Renal pelvis (tissue), 1 donor: ENCODE measurements at regions not wholly inside any gene's neighbourhood (a gene's known extent, or its start where the extent isn't known, plus 50 kb on each side); places are given as distances from the start of the nearest gene placed in this dataset.

Experiments used
- DNase-seq: peaks from one replicate; pipeline ENCODE4 v3.0.0-alpha.2; 2013

DNA sequence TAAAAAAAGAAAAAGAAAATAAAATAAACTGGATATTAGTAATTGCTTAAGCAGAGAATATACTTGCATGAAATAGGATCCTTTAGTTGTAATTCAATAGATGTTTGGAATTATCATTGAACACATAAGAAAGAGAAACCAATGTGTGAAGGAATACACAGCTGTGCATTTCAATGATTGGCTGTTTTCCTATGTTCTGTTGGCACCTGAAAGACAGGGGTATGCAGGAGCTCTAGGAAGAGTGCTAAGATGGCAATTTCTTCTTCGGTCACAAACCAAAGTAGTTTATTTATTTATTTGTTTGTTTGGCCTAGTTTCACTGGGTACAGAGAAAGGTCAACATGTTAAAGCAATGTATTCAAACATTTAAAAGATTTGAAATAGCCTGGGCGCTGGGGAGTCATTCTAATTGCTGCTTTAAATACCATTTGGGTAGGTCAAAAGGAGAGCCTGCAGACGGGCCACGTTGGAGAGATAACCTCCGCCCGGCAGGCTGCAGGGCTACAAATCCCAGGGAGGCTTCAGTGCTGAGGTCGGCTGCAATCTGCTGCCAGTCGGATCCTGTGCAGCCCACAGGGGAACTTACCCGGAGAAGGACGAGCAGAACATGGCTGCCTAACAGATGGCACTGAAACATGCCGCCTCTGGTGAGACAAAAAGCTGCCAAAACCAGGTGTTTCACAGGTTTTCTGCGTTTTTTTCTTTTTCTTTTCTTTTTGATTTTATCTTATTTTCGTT lies 154.2 kb upstream of the TYRP1 start:
- no peak for DNase-seq

DNA sequence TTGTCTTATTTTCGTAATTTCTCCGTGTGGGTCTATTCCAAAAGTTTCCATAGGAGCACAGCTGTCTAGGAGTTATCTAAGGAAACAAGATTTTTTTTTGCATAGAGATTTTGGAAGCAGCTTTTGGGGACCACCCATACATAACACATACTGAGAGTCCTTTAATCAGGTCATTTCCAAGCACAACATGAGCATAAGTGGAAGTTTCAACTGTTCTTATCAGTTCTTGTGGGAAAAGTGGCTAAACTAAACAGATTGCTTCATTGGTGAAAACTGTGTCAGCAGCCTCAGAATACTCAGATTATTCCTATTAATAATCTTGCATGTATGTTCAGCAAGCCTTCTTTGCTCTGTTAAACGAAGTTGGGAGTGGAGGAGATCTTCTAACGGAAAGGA lies 153.6 kb upstream of the TYRP1 start:
- DNase-seq: no peak

DNA sequence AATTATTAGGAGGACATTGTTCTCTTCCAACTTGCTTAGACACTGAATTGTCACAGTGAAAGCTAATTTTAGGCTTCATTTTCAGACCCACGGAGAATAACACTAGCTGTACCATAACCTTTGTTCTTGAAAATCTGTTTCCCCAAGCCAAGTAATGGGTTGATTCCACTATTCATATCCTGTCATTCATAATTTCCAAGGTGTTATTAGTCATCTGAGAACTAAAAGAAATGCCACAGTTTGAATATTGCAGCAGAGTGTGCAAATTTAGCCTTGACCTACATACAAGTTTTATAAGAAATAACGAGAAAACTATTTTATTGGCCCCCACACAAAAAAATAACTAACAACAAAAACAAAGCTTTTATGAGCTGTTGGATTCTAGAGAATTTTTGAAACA lies 148.5 kb upstream of the TYRP1 start:
- DNase-seq: no peak

DNA sequence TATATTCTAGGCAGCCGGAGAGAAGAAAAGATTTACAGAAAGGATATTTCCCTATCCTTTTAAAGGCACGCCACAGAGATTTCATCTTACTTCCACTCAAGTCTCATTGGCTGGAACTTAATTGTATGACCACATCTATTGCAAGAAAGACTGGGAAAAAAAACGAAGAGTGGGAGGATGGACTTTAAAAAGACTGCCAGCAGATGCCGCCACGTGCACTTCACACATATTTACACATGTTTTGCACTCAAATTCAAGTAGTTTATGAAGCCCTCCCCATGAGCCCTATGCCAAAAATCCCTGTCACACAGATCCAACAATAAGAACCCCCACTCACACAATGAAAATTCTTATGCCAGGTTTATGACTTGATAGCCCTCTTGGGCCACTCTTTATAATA lies 138.5 kb upstream of the TYRP1 start:
- peak; percentile 2 for DNase-seq

DNA sequence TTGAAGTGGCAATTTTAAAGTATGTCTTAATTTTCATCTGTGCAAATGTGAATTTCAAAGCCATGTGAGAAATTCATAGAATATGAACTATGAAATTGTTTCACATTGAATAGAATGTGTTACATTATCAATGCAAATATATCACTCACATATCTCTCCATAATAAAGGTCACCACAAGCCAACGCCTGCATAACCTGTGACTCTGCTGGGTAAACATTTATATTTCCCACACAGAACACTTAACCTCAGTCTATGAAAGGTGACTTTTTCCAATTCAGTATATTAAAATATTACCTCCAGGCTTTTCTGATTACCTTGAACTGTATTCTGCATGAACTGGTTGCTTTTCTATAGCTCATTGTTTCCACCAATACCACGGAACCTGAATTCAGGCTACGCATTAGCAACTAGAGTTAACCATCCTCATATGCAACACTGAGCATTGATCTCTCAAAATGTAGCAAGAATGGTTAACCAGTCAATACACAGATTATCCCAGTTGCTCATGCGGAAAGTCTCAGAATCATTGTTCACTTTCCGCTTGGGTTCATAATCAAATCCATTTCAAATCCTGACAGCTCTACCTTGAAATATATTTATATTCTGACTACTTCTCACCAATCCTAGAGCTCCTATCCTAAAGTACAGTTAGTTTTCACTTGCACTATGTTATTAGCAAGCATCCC lies 126.6 kb upstream of the TYRP1 start:
- no peak for DNase-seq

DNA sequence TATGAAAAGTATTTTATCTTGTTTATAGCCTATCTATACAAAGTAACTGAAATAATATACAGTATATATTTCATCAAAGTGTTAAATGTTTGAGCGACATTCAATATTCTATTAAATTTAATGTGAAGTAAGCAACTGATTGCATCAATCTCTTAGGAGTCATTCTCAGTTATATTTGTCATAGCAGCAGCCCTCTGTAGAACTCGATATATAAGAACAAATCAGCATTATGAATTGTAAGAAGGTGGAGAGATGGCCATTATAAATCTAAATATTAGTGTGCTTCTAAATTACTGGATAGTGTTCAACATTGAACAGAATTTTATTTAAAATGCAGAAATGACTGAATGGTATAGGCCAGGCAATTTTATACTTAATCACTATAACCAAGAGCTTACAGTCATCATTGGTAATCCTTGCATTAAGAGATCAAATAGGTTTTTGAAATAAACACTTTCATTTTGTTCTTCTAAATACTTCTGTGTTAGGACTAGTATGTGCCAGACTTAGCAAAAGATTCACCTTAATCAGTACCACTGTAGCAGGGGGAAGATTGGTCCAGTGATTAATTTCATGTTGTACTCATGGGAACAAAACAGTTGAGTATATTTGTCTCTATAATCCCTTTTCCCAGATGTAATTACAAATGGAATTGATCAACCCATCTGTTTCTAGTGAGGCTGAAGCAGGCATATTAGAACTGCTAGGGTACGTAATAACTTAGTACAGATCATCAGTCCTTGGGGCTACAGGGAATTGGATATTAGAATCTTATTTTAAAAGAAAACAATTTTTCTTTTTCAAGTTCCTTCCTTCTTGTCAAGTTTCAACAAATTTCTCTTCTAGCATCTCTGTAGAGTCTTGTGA lies 108.3 kb upstream of the TYRP1 start:
- no peak for DNase-seq

DNA sequence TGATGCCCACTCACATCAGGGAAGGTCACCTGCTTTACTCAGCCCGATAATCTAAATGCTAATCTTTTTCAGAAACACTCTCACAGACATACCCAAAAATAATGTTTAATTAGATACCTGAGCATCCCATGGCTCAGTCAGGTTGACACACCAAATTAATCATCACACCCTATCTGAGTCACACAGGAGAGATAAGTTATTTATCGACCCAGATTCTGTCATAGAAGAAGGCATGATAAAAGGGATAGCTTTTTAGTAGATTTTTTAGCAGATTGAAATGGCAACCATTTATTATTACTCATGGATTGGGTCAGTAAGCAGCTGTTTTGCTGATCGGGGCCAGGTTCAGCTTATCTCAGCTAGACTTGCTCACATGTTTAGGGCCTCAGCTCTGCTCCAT lies 97.8 kb upstream of the TYRP1 start:
- no peak for DNase-seq

DNA sequence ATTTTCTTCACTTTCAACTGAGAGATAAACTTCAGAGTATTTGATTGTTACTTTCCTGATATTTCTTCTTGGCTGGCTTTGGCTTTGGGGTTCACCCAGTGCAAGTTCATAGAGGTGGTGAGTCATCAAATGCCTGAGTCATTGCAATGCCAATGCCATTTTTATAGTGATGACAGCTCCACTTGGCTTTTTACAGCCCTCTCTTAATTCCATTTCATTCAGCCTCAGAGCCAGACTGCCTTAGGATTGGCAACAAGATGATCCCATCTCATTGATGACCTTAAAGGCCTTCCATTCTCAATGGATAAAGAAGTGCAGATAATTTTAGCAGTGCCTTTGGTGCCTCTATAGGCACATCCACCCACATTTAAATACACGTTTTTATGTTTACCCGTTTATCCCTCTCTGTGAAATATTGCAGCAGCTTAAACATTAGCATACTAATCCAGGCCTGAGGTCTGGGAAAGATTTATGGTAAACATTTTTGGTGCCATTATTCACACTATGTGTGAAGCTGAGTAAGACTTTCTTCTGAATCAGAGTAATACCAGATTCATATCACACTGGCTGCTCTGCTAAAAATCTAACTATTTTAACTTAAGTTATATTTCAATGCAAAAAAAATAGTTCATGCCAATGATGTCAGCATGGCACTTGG lies 88.9 kb upstream of the TYRP1 start:
- no peak for DNase-seq

DNA sequence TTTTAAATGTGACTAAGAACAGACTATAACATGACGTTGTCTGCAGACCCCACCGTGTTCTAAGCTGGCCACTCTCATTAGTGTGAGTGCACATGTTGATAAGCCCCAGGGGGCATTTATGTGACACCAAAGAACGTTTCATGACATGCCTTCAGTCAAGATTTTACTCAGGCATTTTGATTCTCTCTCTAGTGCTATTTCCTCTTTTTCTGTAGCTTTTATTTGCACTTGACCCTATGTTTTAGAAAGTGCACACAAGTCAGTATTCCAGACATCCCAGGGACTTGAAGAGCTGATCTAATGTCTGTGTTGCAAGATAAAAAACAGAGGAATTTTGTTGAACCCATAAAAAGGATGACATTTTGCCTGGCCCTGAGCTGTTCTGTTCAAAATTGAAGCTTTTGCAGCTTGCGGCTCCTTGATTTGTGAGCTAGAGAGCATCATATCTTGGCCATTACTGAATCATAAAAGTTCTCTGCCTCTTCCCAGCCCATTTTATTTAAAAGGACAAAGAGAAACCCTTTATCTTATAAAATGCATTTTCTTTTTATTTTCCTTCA lies 80.9 kb upstream of the TYRP1 start:
- no peak for DNase-seq

DNA sequence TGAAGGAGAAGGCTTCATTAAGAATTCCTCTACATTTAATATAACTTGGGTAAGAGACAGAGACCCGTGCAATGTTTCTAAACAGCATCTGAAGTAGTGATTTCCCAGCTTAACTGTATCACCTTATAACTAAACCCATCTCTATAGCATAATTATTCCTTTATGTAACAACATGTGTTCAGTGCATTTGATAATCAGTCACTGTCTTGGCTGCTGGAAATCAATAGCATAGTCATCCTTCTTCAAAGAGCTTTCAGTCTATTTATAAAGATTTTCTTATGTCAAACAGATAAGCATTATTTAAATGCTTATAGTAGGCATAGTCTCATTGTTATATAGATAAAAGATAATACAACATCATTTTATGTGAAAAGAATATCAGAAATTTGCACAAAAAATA lies 80.1 kb upstream of the TYRP1 start:
- no peak for DNase-seq

DNA sequence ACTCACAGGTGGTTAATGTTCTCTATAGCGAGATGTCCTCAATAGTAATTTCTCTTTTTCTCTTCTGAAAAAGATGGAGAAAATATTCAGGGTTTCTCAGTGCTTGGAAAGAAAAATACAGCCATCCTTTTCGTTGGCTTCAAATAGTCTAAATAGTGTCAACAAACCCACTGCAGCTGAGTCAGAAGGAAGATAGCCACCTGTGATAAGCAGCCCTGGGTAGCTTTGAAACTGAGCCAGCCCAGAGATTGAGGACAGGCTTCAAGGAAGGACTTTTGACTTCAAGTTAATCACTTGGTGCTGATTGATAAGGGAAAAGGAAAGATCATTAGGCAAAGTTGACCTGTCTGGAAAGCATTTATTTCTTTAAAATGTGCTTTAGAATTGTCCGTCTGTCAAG lies 78.7 kb upstream of the TYRP1 start:
- DNase-seq: no peak

DNA sequence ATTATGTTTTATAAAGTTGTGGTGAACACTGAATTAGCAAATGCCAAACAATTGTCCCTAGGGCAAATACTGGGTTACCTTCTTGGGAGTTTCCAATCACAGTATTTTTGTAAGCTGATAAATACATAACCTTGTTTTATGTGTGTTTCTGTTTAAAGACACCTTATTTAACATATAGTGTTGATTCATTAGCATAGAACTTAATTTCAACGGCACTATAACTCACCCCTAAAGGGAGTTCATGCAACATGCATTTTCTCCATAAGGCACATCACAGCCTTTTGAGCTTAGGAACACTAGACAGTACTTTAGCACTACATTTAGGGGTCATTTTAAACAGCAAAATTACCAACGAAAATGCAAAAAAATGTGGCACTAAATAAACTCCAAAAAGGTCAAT lies 74.2 kb upstream of the TYRP1 start:
- DNase-seq: no peak

DNA sequence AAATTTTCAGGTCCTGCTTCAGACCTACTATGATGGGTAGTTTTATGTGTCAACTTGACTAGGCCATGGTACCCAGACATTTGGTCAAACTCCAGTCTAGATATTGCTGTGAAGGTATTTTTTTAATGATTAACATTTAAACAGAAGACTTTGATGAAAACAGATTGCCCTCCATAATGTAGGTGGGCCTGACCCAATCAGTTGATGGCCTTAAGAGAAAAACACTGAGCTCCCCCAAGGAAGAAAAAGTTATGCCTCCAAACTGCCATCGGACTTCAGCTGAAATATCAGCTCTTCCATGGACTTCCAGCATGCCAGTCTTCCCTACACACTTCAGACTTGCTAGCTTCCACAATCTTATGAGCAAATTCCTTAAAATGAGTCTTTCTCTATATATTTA lies 67.3 kb upstream of the TYRP1 start:
- DNase-seq: no peak

DNA sequence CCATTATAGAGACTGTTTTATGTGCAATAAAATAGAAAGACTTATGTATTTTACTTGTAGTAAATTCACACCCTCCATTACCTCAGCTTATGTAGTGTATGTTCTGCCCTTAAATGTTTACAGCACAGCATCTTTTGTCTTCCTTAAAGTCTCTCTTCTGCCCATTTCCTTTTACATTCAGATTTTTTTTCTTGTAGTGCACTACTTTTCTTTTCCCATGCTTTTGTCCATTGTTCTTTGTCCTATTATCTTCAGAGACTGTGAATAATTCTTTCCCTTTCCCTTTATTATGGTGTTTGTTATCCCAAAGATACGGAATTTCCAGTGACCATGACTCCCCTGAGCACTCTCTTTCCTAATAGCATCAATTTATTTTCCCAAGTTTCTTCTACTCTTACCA lies 66.1 kb upstream of the TYRP1 start:
- DNase-seq: no peak

DNA sequence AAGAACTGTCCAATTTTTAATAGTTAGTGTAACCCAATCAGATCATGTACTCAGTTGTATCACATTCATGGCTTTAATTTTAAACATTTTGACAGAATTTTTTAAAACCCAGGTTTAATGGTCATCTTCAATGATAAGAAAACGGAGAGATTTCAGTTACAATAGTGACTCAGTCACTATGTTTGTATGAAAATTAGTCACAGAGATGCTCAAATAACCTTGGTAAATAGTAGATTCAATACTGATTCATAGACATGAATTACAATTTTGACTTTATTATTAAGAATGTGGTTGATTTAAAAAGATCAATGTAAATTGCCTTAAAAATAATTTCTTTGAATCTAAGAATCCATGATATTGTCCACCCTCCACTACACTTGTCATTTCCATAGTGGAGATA lies 64.6 kb upstream of the TYRP1 start:
- DNase-seq: no peak

DNA sequence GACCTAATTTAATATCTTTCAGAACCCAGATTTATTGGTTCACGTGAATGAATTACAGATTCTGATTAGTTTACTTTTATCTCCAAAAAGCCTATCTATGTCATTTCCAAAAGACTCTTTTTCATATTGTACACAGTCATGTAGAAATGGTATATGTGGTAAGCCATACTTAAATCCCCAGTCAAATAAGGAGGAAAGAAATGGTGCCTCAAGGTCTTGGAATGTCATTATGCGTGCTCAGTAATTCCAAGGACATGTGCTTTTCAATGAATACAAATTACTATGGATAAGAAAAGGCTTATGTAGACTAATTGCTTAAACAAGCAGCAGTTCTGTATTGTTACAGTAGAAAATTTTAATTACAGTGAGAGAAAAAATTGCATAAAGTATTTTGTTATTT lies 64.1 kb upstream of the TYRP1 start:
- DNase-seq: no peak

DNA sequence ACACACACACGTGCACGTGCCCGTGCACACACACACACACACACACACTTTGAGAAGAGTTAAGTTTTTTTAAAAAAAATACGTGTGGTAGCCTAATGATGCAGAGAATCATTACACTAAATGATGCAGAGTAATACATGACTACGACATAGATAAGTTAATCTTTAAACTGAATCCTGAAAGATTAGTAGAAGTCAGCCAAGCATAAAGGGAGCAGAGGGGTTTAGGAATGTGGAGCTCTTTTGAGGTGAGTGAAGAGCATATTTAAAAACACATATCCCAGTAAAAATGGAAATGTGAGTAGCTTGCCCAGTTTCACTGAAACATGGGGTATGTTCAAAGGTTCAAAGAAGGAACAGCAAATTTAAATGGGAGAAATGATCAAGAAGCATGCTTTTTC lies 61.3 kb upstream of the TYRP1 start:
- peak; percentile 31 for DNase-seq

DNA sequence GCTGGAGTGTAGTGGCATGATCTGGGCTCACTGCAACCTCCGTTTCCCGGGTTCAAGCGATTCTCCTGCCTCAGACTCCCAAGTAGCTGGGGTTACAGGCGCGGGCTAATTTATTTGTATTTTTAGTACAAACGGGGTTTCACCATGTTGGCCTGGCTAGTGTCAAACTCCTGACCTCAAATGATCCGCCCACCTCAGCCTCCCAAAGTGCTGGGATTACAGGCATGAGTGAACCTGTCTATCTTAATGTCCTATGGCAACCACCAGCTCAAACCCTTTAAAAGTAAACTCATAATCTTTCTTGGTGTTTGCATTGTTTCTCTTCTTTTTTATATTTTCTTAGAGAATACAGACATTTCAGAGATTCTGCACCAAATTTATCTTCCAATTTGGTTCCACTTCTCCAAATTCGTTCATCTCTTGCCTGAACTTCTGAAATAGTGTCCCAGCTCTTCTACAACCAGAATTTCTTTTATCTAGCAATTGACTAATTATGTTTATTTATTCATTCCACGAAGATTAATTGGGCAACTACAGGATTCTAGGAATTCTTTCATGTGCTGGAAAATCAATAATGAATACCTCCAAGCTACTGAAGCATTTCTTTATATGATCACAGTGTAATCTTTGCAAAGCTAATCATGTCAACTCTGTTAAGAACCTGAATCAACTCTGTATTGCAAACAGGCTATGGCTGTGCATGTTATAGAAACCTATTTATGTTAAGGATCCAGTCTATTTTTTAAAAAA lies 60.0 kb upstream of the TYRP1 start:
- DNase-seq: no peak

DNA sequence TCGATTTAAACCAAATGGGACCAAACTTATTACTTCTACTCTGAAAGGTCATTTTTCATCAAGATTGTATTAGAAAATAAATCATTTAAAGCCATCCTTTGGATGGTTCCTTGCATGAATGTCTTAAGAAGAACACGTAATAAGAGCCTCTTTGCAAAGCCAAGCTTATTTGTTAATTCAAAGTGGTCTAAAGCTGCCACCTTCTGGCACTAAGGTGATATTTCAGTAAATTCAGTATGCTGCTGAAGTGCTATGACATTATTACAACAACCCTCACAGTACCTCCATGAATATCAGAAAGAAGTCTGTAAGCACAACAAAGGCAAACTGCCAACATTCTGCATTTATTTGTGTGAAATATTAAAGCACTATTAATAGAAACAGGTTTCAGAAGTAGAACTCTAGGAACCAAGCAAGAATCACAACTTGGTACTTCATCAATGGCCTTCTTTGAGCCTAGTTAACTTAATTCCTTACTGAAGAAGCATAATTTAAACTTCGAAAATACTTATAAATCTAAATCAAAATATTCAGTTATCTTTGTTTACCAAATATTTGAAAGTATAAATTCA lies 53.1 kb upstream of the TYRP1 start:
- peak; percentile 69 for DNase-seq

DNA sequence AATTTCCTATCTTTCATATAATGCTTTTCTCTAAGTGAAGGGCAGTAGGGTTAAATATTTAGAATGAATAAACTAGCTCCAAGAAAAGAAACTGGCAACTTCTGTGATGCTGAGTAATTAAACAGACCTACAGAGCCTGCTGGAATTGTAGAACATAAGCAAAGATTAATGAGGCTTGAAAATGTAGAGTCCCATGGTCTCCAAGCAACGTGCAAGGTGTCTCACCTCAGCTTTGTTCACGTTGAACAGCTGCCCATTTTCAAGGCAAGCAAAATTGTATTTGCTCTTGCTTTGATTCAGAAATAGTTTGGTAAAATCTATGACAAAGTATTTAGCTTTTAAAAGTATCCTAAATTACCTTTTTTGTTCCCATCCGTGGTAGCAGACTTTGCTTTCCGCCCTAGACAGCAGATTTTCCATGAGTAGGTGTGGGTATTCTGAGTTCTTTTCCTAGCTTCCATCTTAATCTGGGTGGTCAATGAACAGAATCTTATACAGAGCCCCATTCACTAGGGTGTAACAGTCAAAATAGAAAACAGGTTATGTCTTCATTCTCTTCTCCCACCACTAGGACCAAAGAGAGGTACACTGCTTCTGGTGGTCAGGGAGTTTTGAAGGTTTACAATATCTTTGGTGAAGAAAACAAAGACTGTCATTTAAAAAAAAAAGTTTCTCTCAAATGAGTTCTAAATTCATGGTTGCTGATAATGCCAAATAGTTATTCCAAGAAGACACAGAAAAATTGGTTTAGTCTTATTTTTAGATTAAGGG lies 52.1 kb upstream of the TYRP1 start:
- DNase-seq: peak; percentile 71
